Glutamatergic neuron (in vitro differentiated cells): ENCODE measurements at regions not wholly inside any gene's neighbourhood (a gene's known extent, or its start where the extent isn't known, plus 50 kb on each side); places are given as distances from the start of the nearest gene placed in this dataset.

Experiments
- DNase-seq: peaks from one replicate; pipeline ENCODE4 v3.0.0; 2022
- H3K27ac Mint-ChIP-seq: one replicate; pipeline ENCODE4 v1.8.0; 2020; ENCODE audit warnings: mild to moderate bottlenecking, mixed read lengths, inconsistent platforms; ENCODE audit not compliant: unreplicated experiment
- H3K27me3 Mint-ChIP-seq: one replicate; pipeline ENCODE4 v1.8.0; 2020; ENCODE audit warnings: mild to moderate bottlenecking, moderate library complexity, mixed read lengths, inconsistent platforms; ENCODE audit not compliant: unreplicated experiment
- H3K36me3 Mint-ChIP-seq: one replicate; pipeline ENCODE4 v1.8.0; 2020; ENCODE audit warnings: mild to moderate bottlenecking, mixed read lengths, inconsistent platforms; ENCODE audit not compliant: unreplicated experiment
- H3K4me1 Mint-ChIP-seq: one replicate; pipeline ENCODE4 v1.8.0; 2020; ENCODE audit warnings: mild to moderate bottlenecking, low read depth, mixed read lengths, inconsistent platforms; ENCODE audit not compliant: unreplicated experiment
- H3K4me3 Mint-ChIP-seq: one replicate; pipeline ENCODE4 v1.8.0; 2020; ENCODE audit warnings: mild to moderate bottlenecking, mixed read lengths, inconsistent platforms; ENCODE audit not compliant: unreplicated experiment
- H3K9me3 Mint-ChIP-seq: one replicate; pipeline ENCODE4 v1.8.0; 2020; ENCODE audit warnings: mild to moderate bottlenecking, moderate library complexity, mixed read lengths, inconsistent platforms; ENCODE audit not compliant: unreplicated experiment
- CTCF ChIP-seq: fragments of 200-600 bp; sonication (generic); IDR thresholded peaks from one replicate; pipeline ENCODE4 v1.5.0; 2021; ENCODE audit not compliant: partially characterized antibody, unreplicated experiment

- H3K27me3 Mint-ChIP-seq: peaks cover 12% of the 10 kb centered on the region
- H3K36me3 Mint-ChIP-seq: no peaks in the 10 kb centered on the region
- H3K4me1 Mint-ChIP-seq: peaks cover 27% of the 10 kb centered on the region
- no peak overlapping the region for H3K27ac Mint-ChIP-seq
- TF ChIP-seq CTCF: no peak
- no peak overlapping the region for H3K4me3 Mint-ChIP-seq
- DNase-seq: no peak
- peaks cover 10% of the 10 kb centered on the region for H3K9me3 Mint-ChIP-seq
Measured at GRCh38 chr10:29873941-29874484, 185.4 kb downstream of the JCAD start.

- Mint-ChIP-seq H3K4me1 (peaks cover 3% of the 10 kb centered on the region), H3K36me3 (no peaks in the 10 kb centered on the region), H3K4me3 (no peak overlapping the region), H3K27ac (no peak overlapping the region), H3K9me3 (no peaks in the 10 kb centered on the region), H3K27me3 (peaks cover 2% of the 10 kb centered on the region)
- TF ChIP-seq CTCF: no peak
- DNase-seq: no peak
Measured at GRCh38 chr10:29870522-29871044, 188.8 kb downstream of the JCAD start.

- H3K9me3 Mint-ChIP-seq: no peaks in the 10 kb centered on the region
- no peak overlapping the region for H3K4me3 Mint-ChIP-seq
- no peak for DNase-seq
- TF ChIP-seq CTCF: no peak
- H3K27ac Mint-ChIP-seq: no peak overlapping the region
- H3K27me3 Mint-ChIP-seq: no peaks in the 10 kb centered on the region
- H3K36me3 Mint-ChIP-seq: no peaks in the 10 kb centered on the region
- H3K4me1 Mint-ChIP-seq: no peaks in the 10 kb centered on the region
Measured at GRCh38 chr10:29869593-29869992, 189.8 kb downstream of the JCAD start.

GRCh38 chr10:29866356-29866755 lies 193.0 kb downstream of the JCAD start:
- DNase-seq: no peak
- Mint-ChIP-seq H3K4me3 (no peak overlapping the region), H3K27me3 (peaks cover 4% of the 10 kb centered on the region), H3K36me3 (no peaks in the 10 kb centered on the region), H3K4me1 (no peaks in the 10 kb centered on the region), H3K27ac (no peak overlapping the region), H3K9me3 (no peaks in the 10 kb centered on the region)
- no peak for TF ChIP-seq CTCF

- DNase-seq: no peak
- no peak overlapping the region for H3K27ac Mint-ChIP-seq
- H3K36me3 Mint-ChIP-seq: no peaks in the 10 kb centered on the region
- H3K9me3 Mint-ChIP-seq: no peaks in the 10 kb centered on the region
- H3K4me3 Mint-ChIP-seq: no peak overlapping the region
- no peak for TF ChIP-seq CTCF
- H3K4me1 Mint-ChIP-seq: no peaks in the 10 kb centered on the region
- peaks cover 4% of the 10 kb centered on the region for H3K27me3 Mint-ChIP-seq
Measured at GRCh38 chr10:29865700-29866355, 193.6 kb downstream of the JCAD start.
